ENCODE measurements at regions not wholly inside any gene's neighbourhood (a gene's known extent, or its start where the extent isn't known, plus 50 kb on each side); places are given as distances from the start of the nearest gene placed in this dataset.

- peak; percentile 62 to 95 for TF ChIP-seq REST (IDR thresholded peaks at IDR 0.05; ENCODE audit: borderline replicate concordance in 1 of 2, low read depth in 1 of 2, low read length in 2 of 2)
- peak; percentile 53; the same call in 1 of the 2 replicates for TF ChIP-seq EHMT2 (IDR thresholded peaks at IDR 0.05; ENCODE audit: borderline replicate concordance, low read depth, low read length)
- TF ChIP-seq SPEN (CRISPR knock-in tag; IDR thresholded peaks at IDR 0.05; ENCODE audit: low read depth) = no peak
- TF ChIP-seq THAP9 (CRISPR knock-in tag; IDR thresholded peaks at IDR 0.05; ENCODE audit: borderline replicate concordance) = no peak
These were observed 251.2 kb downstream of the ENGASE start (continued) for GRCh38 chr17:79325709-79326430.

GRCh38 chr17:79324194-79324593 lies 249.6 kb downstream of the ENGASE start:
- H3K4me3 ChIP-seq (replicated peaks in 1 of 3; ENCODE audit: insufficient read depth in 1 of 3, low read depth in 2 of 3, low read length in 3 of 3) = no peak overlapping the region
- intact Hi-C loops (cut with micrococcal nuclease; ENCODE audit: unreplicated experiment) (no loop called here), in situ Hi-C loops (cut with HindIII; ENCODE audit: extremely low pct_ligation_motif_present, low pct_unique_long_range_greater_than_20kb) (no loop called here)
- H4K20me1 ChIP-seq (ENCODE audit: insufficient read depth, low read length) = no peaks in the 10 kb centered on the region; the same call in 1 of the 2 replicates
- no peak for ATAC-seq
- no peak for FAIRE-seq
- no peak overlapping the region for H3K27ac ChIP-seq (ENCODE audit: extremely low read length, insufficient read depth, low read length)
- H3K9me3 ChIP-seq (ENCODE audit: low read length) = no peaks in the 10 kb centered on the region
- H3K9ac ChIP-seq (ENCODE audit: insufficient read depth, low read depth, low read length) = no peak overlapping the region
- peaks cover 14 to 66% of the 10 kb centered on the region in 2 experiments for H3K27me3 ChIP-seq (ENCODE audit: control insufficient read depth in 1 of 2, insufficient read depth in 2 of 2, low read length in 2 of 2)
- H3K4me1 ChIP-seq (ENCODE audit: insufficient read depth, low read length) = no peaks in the 10 kb centered on the region
- WGBS (ENCODE audit: low lambda C conversion rate) = 0% methylated on average over 3 of the region's 5 CpGs
- CTCF ChIA-PET (ENCODE audit: low intra/inter-chr PET ratio, low total read pairs) = no interaction called here
- no peak for DNase-seq (ENCODE audit: low spot score)
- H2AFZ ChIP-seq (ENCODE audit: low read length) = no peak overlapping the region
- no peak overlapping the region for H3K4me2 ChIP-seq (ENCODE audit: low read depth, low read length)
- POLR2A ChIA-PET = no interaction called here
- no TSS peak for BruUV-seq (replicated peaks)
- no peaks in the 10 kb centered on the region for H3K36me3 ChIP-seq (replicated peaks in 1 of 2; ENCODE audit: control insufficient read depth in 1 of 2, insufficient read depth in 2 of 2, low read length in 2 of 2)
- no peaks in the 10 kb centered on the region for H3K79me2 ChIP-seq (ENCODE audit: insufficient read depth, low read length)
- no peak for TF ChIP-seq AFF4 (CRISPR knock-in tag; IDR thresholded peaks at IDR 0.05)
- no peak for TF ChIP-seq UBTF (CRISPR knock-in tag; IDR thresholded peaks at IDR 0.05)
- no peak for TF ChIP-seq PHF21A (CRISPR knock-in tag; IDR thresholded peaks at IDR 0.05)
- TF ChIP-seq SIN3B (IDR thresholded peaks at IDR 0.05; ENCODE audit: low read length) = no peak

All from HepG2 (cell line).